CD4-positive, alpha-beta T cell (primary cell): ENCODE measurements at regions not wholly inside any gene's neighbourhood (a gene's known extent, or its start where the extent isn't known, plus 50 kb on each side); places are given as distances from the start of the nearest gene placed in this dataset.

ENCODE experiments used
- ATAC-seq: fragments of 200-7000 bp; cut with Tn5 transposase; one replicate; pipeline ENCODE4 v1.10.0; 2022; ENCODE audit warnings: mild to moderate bottlenecking; ENCODE audit not compliant: poor library complexity
- CTCF ChIA-PET: fragments of 350-600 bp; sonication (Branson Sonifier 250); formaldehyde crosslinking; loops from one replicate; lab custom pipeline; 2021; ENCODE audit warnings: antibody characterized with exemption, inconsistent platforms; lab: Charles Lee
- POLR2A ChIA-PET: fragments of 350-600 bp; sonication (Branson Sonifier 250); formaldehyde crosslinking; loops from one replicate; lab custom pipeline; 2021; ENCODE audit warnings: antibody characterized with exemption, inconsistent platforms; lab: Charles Lee
- DNase-seq, 14 experiments: peaks; one replicate each; pipeline ENCODE4 v3.0.0-alpha.2; 2013 to 2020; ENCODE audit warnings: mixed read lengths in 2 of 14
- H3K27ac ChIP-seq, 2 donors: one replicate each; pipeline versions ENCODE4 v1.5.1 to v1.7.0; 2013; ENCODE audit warnings: low read length in 2 of 2, low read depth in 1 of 2, mild to moderate bottlenecking in 1 of 2
- H3K27me3 ChIP-seq, 2 experiments: 1 replicate in 1 of 2; 2 replicates in 1 of 2; pipeline versions ENCODE4 v1.6.1 to v1.7.0; 2013; ENCODE audit warnings: low read length in 2 of 2, control low read depth in 1 of 2, mild to moderate bottlenecking in 1 of 2, moderate library complexity in 1 of 2; ENCODE audit not compliant: insufficient read depth in 2 of 2, control insufficient read depth in 1 of 2
- H3K36me3 ChIP-seq: one replicate; pipeline ENCODE4 v1.6.1; 2013; ENCODE audit warnings: low read length, control low read depth; ENCODE audit not compliant: insufficient read depth
- H3K4me1 ChIP-seq: one replicate; pipeline ENCODE4 v1.6.1; 2013; ENCODE audit warnings: low read length, control low read depth; ENCODE audit not compliant: insufficient read depth
- H3K4me3 ChIP-seq: one replicate; pipeline ENCODE4 v1.5.1; 2013; ENCODE audit warnings: mild to moderate bottlenecking, low read length, moderate library complexity
- H3K9me3 ChIP-seq, 2 experiments: 1 replicate in 1 of 2; 2 replicates in 1 of 2; pipeline versions ENCODE4 v1.6.1 to v1.7.0; 2013; ENCODE audit warnings: low read length in 2 of 2, mild to moderate bottlenecking in 2 of 2, control low read depth in 1 of 2, moderate library complexity in 1 of 2; ENCODE audit not compliant: control insufficient read depth in 1 of 2, insufficient read depth in 1 of 2
- H3K27ac Mint-ChIP-seq: one replicate; pipeline ENCODE4 v1.8.0; 2020; ENCODE audit warnings: mixed read lengths
- H3K27me3 Mint-ChIP-seq: one replicate; pipeline ENCODE4 v1.8.0; 2021; ENCODE audit warnings: mixed read lengths
- H3K36me3 Mint-ChIP-seq: one replicate; pipeline ENCODE4 v1.8.0; 2021; ENCODE audit warnings: low read depth, mixed read lengths
- H3K4me1 Mint-ChIP-seq: one replicate; pipeline ENCODE4 v1.8.0; 2021; ENCODE audit warnings: low read depth, mixed read lengths
- H3K4me3 Mint-ChIP-seq: one replicate; pipeline ENCODE4 v1.8.0; 2020; ENCODE audit warnings: mild to moderate bottlenecking, mixed read lengths
- H3K9me3 Mint-ChIP-seq: one replicate; pipeline ENCODE4 v1.8.0; 2020; ENCODE audit warnings: mixed read lengths
- CTCF ChIP-seq: fragments of 200-600 bp; IDR thresholded peaks from one replicate; pipeline ENCODE4 v1.8.0; 2022; ENCODE audit warnings: antibody characterized with exemption, mild to moderate bottlenecking
- intact Hi-C, 2 experiments: fragments of 100-400 bp; cut with DNase I in 1 of 2; cut with micrococcal nuclease in 1 of 2; formaldehyde crosslinking; loops; one replicate each; pipeline versions ENCODE4 v1.15.1 to v1.9.0; 2023 to 2025; cut with DNase I, micrococcal nuclease

GRCh38 chr5:175347931-175348330, 96.1 kb downstream of the DRD1 start:
- Mint-ChIP-seq H3K27me3 (peaks cover 64% of the 10 kb centered on the region), H3K4me1 (no peaks in the 10 kb centered on the region), H3K9me3 (no peaks in the 10 kb centered on the region), H3K27ac (no peak overlapping the region), H3K4me3 (no peak overlapping the region), H3K36me3 (no peaks in the 10 kb centered on the region)
- H3K36me3 ChIP-seq: no peaks in the 10 kb centered on the region
- no peak for DNase-seq
- H3K9me3 ChIP-seq: no peaks in the 10 kb centered on the region
- POLR2A ChIA-PET: no interaction called here
- intact Hi-C loops: no loop called here
- peaks cover 0 to 4% of the 10 kb centered on the region in 2 experiments for H3K27me3 ChIP-seq
- no peak overlapping the region for H3K27ac ChIP-seq
- H3K4me3 ChIP-seq: no peak overlapping the region
- no peak for ATAC-seq
- no peak for TF ChIP-seq CTCF
- no peaks in the 10 kb centered on the region for H3K4me1 ChIP-seq
- CTCF ChIA-PET: no interaction called here

- Histone ChIP-seq H3K4me3 (no peak overlapping the region), H3K27ac (no peak overlapping the region), H3K36me3 (no peaks in the 10 kb centered on the region), H3K27me3 (peaks cover 0 to 4% of the 10 kb centered on the region in 2 experiments), H3K4me1 (no peaks in the 10 kb centered on the region), H3K9me3 (no peaks in the 10 kb centered on the region)
- CTCF ChIA-PET: no interaction called here
- no peak for TF ChIP-seq CTCF
- Mint-ChIP-seq H3K27me3 (peaks cover 56% of the 10 kb centered on the region), H3K36me3 (no peaks in the 10 kb centered on the region), H3K4me3 (no peak overlapping the region), H3K27ac (no peak overlapping the region), H3K9me3 (no peaks in the 10 kb centered on the region), H3K4me1 (no peaks in the 10 kb centered on the region)
- intact Hi-C loops: no loop called here
- POLR2A ChIA-PET: no interaction called here
- ATAC-seq (no peak), DNase-seq (no peak)
Measured at GRCh38 chr5:175347027-175347426, 97.0 kb downstream of the DRD1 start.

GRCh38 chr5:175344331-175345195, 99.4 kb downstream of the DRD1 start:
- no peaks in the 10 kb centered on the region for H3K36me3 Mint-ChIP-seq
- Histone ChIP-seq H3K4me1 (no peaks in the 10 kb centered on the region), H3K36me3 (no peaks in the 10 kb centered on the region), H3K27ac (no peak overlapping the region), H3K9me3 (no peaks in the 10 kb centered on the region), H3K4me3 (no peak overlapping the region), H3K27me3 (no peaks in the 10 kb centered on the region)
- H3K9me3 Mint-ChIP-seq: no peaks in the 10 kb centered on the region
- POLR2A ChIA-PET: no interaction called here
- DNase-seq: no peak
- CTCF ChIA-PET: no interaction called here
- no peak for ATAC-seq
- no peak overlapping the region for H3K4me3 Mint-ChIP-seq
- no peak for TF ChIP-seq CTCF
- H3K27me3 Mint-ChIP-seq: peaks cover 41% of the 10 kb centered on the region
- no peaks in the 10 kb centered on the region for H3K4me1 Mint-ChIP-seq
- intact Hi-C loops: no loop called here
- H3K27ac Mint-ChIP-seq: no peak overlapping the region
